Adrenal gland (tissue), 5 donors: ENCODE measurements at regions not wholly inside any gene's neighbourhood (a gene's known extent, or its start where the extent isn't known, plus 50 kb on each side); places are given as distances from the start of the nearest gene placed in this dataset.

ENCODE experiments used
- POLR2A ChIP-seq, 2 donors: fragments of 450-650 bp; IDR thresholded peaks; one replicate each; pipeline ENCODE4 v1.6.1; 2017; ENCODE audit warnings: antibody characterized with exemption in 2 of 2, mild to moderate bottlenecking in 2 of 2, moderate library complexity in 1 of 2
- TF ChIP-seq, protein P1 (sequence below), 6 experiments: fragments of 450-650 bp in 4 of 6; fragments of 200-600 bp in 2 of 6; sonication (generic) in 1 of 6; IDR thresholded peaks; 1 replicate in 5 of 6; 2 replicates in 1 of 6; pipeline versions ENCODE4 v1.5.1 to v1.8.0; 2016 to 2021; ENCODE audit warnings: antibody characterized with exemption in 6 of 6, mild to moderate bottlenecking in 2 of 6, moderate library complexity in 1 of 6
- donor health status: DM: no; HTN: no; CAD: no.

DNA sequence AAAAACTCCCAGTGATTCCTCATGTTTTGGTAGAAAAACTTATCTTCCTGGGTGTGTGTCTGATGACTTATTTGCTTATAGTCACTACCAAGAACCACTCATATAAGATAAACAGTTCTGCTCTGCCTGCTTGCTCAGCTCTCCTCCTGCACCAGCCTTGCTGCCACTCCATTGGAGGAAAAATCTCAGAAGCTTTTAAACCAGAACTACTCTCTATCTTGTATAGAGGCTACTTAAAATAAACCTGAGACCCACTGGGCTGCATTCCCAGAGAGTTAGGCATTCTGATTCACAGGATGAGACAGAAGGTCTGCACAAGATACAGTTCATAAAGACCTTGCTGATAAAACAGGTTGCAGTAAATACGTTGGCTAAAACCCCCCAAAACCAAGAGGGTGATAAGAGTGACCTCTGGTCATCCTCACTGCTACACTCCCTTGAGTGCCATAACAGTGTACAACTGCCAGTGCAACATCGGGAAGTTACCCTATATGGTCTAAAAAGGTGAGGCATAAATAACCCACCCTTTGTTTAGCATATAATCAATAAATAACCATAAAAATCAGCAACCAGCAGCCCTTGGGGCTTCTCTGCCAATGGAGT lies 728.3 kb downstream of the EPHA7 start:
- TF ChIP-seq, protein P1, sequence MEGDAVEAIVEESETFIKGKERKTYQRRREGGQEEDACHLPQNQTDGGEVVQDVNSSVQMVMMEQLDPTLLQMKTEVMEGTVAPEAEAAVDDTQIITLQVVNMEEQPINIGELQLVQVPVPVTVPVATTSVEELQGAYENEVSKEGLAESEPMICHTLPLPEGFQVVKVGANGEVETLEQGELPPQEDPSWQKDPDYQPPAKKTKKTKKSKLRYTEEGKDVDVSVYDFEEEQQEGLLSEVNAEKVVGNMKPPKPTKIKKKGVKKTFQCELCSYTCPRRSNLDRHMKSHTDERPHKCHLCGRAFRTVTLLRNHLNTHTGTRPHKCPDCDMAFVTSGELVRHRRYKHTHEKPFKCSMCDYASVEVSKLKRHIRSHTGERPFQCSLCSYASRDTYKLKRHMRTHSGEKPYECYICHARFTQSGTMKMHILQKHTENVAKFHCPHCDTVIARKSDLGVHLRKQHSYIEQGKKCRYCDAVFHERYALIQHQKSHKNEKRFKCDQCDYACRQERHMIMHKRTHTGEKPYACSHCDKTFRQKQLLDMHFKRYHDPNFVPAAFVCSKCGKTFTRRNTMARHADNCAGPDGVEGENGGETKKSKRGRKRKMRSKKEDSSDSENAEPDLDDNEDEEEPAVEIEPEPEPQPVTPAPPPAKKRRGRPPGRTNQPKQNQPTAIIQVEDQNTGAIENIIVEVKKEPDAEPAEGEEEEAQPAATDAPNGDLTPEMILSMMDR (IDR thresholded peaks at IDR 0.05), result no peak
- no peak for TF ChIP-seq POLR2A (IDR thresholded peaks at IDR 0.05)
